ENCODE measurements at regions not wholly inside any gene's neighbourhood (a gene's known extent, or its start where the extent isn't known, plus 50 kb on each side); places are given as distances from the start of the nearest gene placed in this dataset.

- no peaks in the 10 kb centered on the region for H3K27me3 ChIP-seq
- intact Hi-C loops (cut with DNase I; ENCODE audit: low total_unique reads) = no loop called here
- TF ChIP-seq CTCF (IDR thresholded peaks at IDR 0.05) (no peak), POLR2A (IDR thresholded peaks at IDR 0.05) (no peak)
- WGBS, 2 donors = 85 to 87% methylated on average over 5 of the region's 5 CpGs
- H3K27ac ChIP-seq = no peak overlapping the region
- no peaks in the 10 kb centered on the region for H3K4me1 ChIP-seq
- no peaks in the 10 kb centered on the region for H3K36me3 ChIP-seq (ENCODE audit: low read depth, missing control alignments)
- DNase-seq = no peak
- H3K9me3 ChIP-seq = no peaks in the 10 kb centered on the region
- H3K4me3 ChIP-seq = no peak overlapping the region
Measured at GRCh38 chr3:160047876-160048275, 59.2 kb downstream of the IL12A start.

DNA sequence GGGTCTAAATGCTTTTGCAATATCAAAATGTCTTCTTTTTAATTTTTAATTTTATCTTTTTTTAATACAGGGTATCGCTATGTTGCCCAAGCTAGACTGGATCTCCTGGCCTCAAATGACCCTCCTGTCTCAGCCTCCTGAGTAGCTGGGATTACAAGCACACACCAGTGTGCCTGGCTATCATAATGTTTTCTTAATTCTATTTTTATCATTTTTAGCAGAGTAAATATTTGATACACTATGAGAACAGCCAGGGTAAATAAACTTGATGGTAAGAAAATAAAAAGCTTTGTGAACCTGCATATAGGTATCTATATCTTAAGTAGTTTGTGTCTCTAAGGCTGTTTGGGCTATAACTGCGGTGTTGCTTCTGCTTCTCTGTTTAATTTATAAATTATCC lies 60.4 kb downstream of the IL12A start:
- H3K36me3 ChIP-seq (ENCODE audit: low read depth, missing control alignments) = no peaks in the 10 kb centered on the region
- intact Hi-C loops (cut with DNase I; ENCODE audit: low total_unique reads) = no loop called here
- no peak overlapping the region for H3K4me3 ChIP-seq
- 77 to 85% methylated on average over 2 of the region's 2 CpGs for WGBS, 2 donors
- no peaks in the 10 kb centered on the region for H3K27me3 ChIP-seq
- DNase-seq = no peak
- no peaks in the 10 kb centered on the region for H3K4me1 ChIP-seq
- TF ChIP-seq CTCF (IDR thresholded peaks at IDR 0.05) (no peak), POLR2A (IDR thresholded peaks at IDR 0.05) (no peak)
- no peaks in the 10 kb centered on the region for H3K9me3 ChIP-seq
- H3K27ac ChIP-seq = no peak overlapping the region

DNA sequence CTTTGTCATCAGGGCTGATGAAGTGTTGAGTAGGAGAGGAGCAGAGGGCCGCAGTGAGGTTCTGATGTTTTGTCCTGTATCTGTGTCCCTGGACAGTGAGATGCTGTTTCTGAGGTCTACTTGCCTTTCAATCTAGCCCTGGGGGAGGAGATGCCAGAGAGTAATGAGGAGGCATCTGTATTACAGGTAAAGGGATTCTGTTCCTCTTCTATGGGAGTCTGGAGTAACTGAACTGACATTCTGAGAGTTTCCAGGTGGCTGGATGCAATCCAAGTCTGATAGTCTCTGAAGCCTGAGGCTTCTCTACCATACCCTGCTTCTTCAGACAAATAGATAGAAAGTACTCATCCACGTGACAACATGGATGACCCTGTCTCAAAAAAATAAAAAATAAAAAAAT lies 60.9 kb downstream of the IL12A start:
- no peak for DNase-seq
- TF ChIP-seq CTCF (IDR thresholded peaks at IDR 0.05) (no peak), POLR2A (IDR thresholded peaks at IDR 0.05) (no peak)
- no peak overlapping the region for H3K27ac ChIP-seq
- H3K27me3 ChIP-seq = no peaks in the 10 kb centered on the region
- intact Hi-C loops (cut with DNase I; ENCODE audit: low total_unique reads) = no loop called here
- WGBS, 2 donors = 67 to 74% methylated on average over 2 of the region's 2 CpGs
- no peak overlapping the region for H3K4me3 ChIP-seq
- H3K4me1 ChIP-seq = no peaks in the 10 kb centered on the region
- H3K9me3 ChIP-seq = no peaks in the 10 kb centered on the region
- no peaks in the 10 kb centered on the region for H3K36me3 ChIP-seq (ENCODE audit: low read depth, missing control alignments)

GRCh38 chr3:160049988-160050387 lies 61.4 kb downstream of the IL12A start:
- no peak for TF ChIP-seq CTCF (IDR thresholded peaks at IDR 0.05)
- no peak for TF ChIP-seq POLR2A (IDR thresholded peaks at IDR 0.05)
- DNase-seq = no peak
- WGBS, 2 donors = 78 to 84% methylated on average over 5 of the region's 5 CpGs
- no peak overlapping the region for H3K4me3 ChIP-seq
- no peaks in the 10 kb centered on the region for H3K27me3 ChIP-seq
- no peaks in the 10 kb centered on the region for H3K4me1 ChIP-seq
- H3K36me3 ChIP-seq (ENCODE audit: low read depth, missing control alignments) = no peaks in the 10 kb centered on the region
- no peak overlapping the region for H3K27ac ChIP-seq
- no peaks in the 10 kb centered on the region for H3K9me3 ChIP-seq
- intact Hi-C loops (cut with DNase I; ENCODE audit: low total_unique reads) = no loop called here

DNA sequence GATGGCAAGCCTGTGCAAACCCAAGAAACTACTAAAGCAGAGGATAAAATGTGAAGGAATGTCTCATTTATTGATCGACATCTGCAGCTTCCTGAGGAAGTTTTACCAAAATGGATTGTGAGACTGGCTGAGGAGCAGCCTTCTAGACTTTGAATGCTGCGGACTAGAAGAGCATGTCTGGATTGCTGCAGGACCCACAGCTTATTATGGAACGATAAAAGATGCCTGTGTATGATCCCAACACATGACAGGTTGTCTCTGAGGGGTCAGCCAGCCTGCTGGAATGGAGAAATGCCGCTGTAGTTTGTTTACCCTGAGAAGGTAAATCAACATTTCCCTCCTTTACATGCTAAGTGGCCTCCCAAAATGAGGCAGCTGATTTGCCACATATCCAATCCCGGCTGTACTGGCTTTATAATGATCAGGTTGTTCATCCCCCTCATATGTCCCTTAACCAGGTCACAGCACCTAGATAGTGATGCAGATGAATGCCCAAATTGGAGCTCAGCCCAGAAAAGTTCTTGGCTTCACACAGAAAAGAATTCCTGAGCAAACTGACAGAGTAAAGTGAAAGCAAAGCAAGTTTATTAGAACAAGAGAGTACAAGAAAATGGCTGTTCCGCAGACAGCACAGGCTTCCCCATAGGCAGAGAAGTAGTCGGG lies 63.9 kb downstream of the IL12A start:
- intact Hi-C loops (cut with DNase I; ENCODE audit: low total_unique reads) = no loop called here
- Histone ChIP-seq H3K36me3 (ENCODE audit: low read depth, missing control alignments) (no peaks in the 10 kb centered on the region), H3K9me3 (no peaks in the 10 kb centered on the region), H3K27ac (no peak overlapping the region), H3K4me3 (no peak overlapping the region), H3K4me1 (no peaks in the 10 kb centered on the region), H3K27me3 (no peaks in the 10 kb centered on the region)
- DNase-seq = no peak
- WGBS, 2 donors = 62 to 64% methylated on average over 7 of the region's 7 CpGs
- TF ChIP-seq CTCF (IDR thresholded peaks at IDR 0.05) = no peak
- TF ChIP-seq POLR2A (IDR thresholded peaks at IDR 0.05) = no peak
